ENCODE measurements at regions not wholly inside any gene's neighbourhood (a gene's known extent, or its start where the extent isn't known, plus 50 kb on each side); places are given as distances from the start of the nearest gene placed in this dataset.

GRCh38 chr1:216832192-216832591 lies 109.0 kb upstream of the ESRRG start:
- TF ChIP-seq, protein P1, sequence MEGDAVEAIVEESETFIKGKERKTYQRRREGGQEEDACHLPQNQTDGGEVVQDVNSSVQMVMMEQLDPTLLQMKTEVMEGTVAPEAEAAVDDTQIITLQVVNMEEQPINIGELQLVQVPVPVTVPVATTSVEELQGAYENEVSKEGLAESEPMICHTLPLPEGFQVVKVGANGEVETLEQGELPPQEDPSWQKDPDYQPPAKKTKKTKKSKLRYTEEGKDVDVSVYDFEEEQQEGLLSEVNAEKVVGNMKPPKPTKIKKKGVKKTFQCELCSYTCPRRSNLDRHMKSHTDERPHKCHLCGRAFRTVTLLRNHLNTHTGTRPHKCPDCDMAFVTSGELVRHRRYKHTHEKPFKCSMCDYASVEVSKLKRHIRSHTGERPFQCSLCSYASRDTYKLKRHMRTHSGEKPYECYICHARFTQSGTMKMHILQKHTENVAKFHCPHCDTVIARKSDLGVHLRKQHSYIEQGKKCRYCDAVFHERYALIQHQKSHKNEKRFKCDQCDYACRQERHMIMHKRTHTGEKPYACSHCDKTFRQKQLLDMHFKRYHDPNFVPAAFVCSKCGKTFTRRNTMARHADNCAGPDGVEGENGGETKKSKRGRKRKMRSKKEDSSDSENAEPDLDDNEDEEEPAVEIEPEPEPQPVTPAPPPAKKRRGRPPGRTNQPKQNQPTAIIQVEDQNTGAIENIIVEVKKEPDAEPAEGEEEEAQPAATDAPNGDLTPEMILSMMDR (IDR thresholded peaks at IDR 0.05): no peak
- no peak for TF ChIP-seq POLR2A (IDR thresholded peaks at IDR 0.05)
